Neural progenitor cell (in vitro differentiated cells): ENCODE measurements at regions not wholly inside any gene's neighbourhood (a gene's known extent, or its start where the extent isn't known, plus 50 kb on each side); places are given as distances from the start of the nearest gene placed in this dataset.
"Not testable (repeated sequence)": the region's sequence is repeated elsewhere in the genome, so short reads cannot be mapped to it uniquely, and the experiment has no call there.

Source experiments
- DNase-seq: peaks from one replicate; pipeline ENCODE4 v3.0.0-alpha.2; 2016; ENCODE audit warnings: low spot score
- H2AFZ ChIP-seq: fragments of 200-600 bp; sonication (generic); replicated peaks from 2 replicates; pipeline ENCODE4 v1.6.1; 2016; ENCODE audit warnings: antibody characterized with exemption
- H3F3A ChIP-seq: fragments of 200-600 bp; sonication (generic); 2 replicates; pipeline ENCODE4 v1.6.1; 2016; ENCODE audit warnings: antibody characterized with exemption, low read depth
- H3K27ac ChIP-seq: fragments of 200-600 bp; sonication (generic); 2 replicates; pipeline ENCODE4 v1.5.1; 2016; ENCODE audit warnings: mild to moderate bottlenecking
- H3K27me3 ChIP-seq: fragments of 200-600 bp; sonication (generic); 2 replicates; pipeline ENCODE4 v1.6.1; 2016; ENCODE audit warnings: mild to moderate bottlenecking, moderate library complexity
- H3K36me3 ChIP-seq: fragments of 200-600 bp; sonication (generic); 2 replicates; pipeline ENCODE4 v1.5.1; 2016
- H3K4me1 ChIP-seq: fragments of 200-600 bp; sonication (generic); 2 replicates; pipeline ENCODE4 v1.6.1; 2016; ENCODE audit warnings: mixed run types
- H3K4me2 ChIP-seq: fragments of 200-600 bp; sonication (generic); 2 replicates; pipeline ENCODE4 v1.6.1; 2016
- H3K4me3 ChIP-seq: fragments of 200-600 bp; sonication (generic); 2 replicates; pipeline ENCODE4 v1.5.1; 2016
- H3K79me2 ChIP-seq: fragments of 200-600 bp; sonication (generic); 2 replicates; pipeline ENCODE4 v1.6.1; 2016; ENCODE audit warnings: low read depth
- H3K9ac ChIP-seq: fragments of 200-600 bp; sonication (generic); 2 replicates; pipeline ENCODE4 v1.6.1; 2016
- H3K9me3 ChIP-seq: fragments of 200-600 bp; sonication (generic); 2 replicates; pipeline ENCODE4 v1.5.1; 2016; ENCODE audit warnings: low read depth
- H4K20me1 ChIP-seq: fragments of 200-600 bp; sonication (generic); 2 replicates; pipeline ENCODE4 v1.6.1; 2016; ENCODE audit warnings: low read depth
- H3K27ac Mint-ChIP-seq: 3 replicates; pipeline ENCODE4 v1.8.0; 2021; ENCODE audit warnings: mixed read lengths
- H3K27me3 Mint-ChIP-seq: 2 replicates; pipeline ENCODE4 v1.8.0; 2022; ENCODE audit warnings: low read depth, mild to moderate bottlenecking, inconsistent platforms, moderate library complexity, mixed read lengths; ENCODE audit not compliant: insufficient read depth
- H3K36me3 Mint-ChIP-seq: 3 replicates; pipeline ENCODE4 v1.8.0; 2021; ENCODE audit warnings: mixed read lengths
- H3K4me1 Mint-ChIP-seq: 3 replicates; pipeline ENCODE4 v1.8.0; 2021; ENCODE audit warnings: mixed read lengths
- H3K4me3 Mint-ChIP-seq: 3 replicates; pipeline ENCODE4 v1.8.0; 2021; ENCODE audit warnings: mild to moderate bottlenecking, moderate library complexity, mixed read lengths
- H3K9me3 Mint-ChIP-seq: 3 replicates; pipeline ENCODE4 v1.8.0; 2020; ENCODE audit warnings: mixed read lengths
- EZH2 ChIP-seq: fragments of 200-600 bp; sonication (generic); IDR thresholded peaks from 2 replicates; pipeline ENCODE4 v1.6.1; 2017; ENCODE audit warnings: antibody characterized with exemption, mild to moderate bottlenecking, moderate library complexity
- EZH2phosphoT487 ChIP-seq: fragments of 200-600 bp; sonication (generic); IDR thresholded peaks from 2 replicates; pipeline ENCODE4 v1.6.1; 2017; ENCODE audit warnings: antibody characterized with exemption
- TF ChIP-seq, protein P1 (sequence below): fragments of 200-600 bp; sonication (generic); IDR thresholded peaks from 2 replicates; pipeline ENCODE4 v1.5.1; 2017; ENCODE audit warnings: antibody characterized with exemption, mild to moderate bottlenecking

DNA sequence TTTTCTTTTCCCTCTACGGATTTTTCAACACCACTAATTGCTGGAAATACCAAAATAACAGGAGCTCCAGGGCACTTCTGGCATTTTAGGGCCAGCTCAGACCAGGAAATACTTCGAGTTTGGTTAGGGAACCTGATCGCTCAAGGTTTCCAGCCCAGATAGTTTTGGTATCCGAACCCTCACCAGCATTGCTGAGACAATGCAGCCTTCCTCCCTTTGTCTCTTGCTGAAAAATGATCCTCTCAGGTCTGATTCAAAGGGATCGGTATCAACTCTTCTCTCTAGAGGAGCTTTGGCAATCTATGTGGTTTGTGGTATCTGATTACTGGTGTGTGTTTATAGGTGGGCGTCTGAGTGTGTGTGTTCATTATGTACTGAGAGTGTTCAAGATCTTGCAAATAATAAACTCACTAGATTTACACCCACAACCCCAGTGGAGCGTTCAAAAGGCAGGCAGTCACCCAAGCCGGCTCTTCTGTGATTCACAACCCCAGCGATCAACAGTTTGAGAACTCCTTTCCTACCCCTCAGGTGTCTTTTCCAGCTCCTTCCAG is 122.8 kb upstream of the EGFLAM start:
- no peak overlapping the region for H3K4me3 Mint-ChIP-seq
- Histone ChIP-seq H3K9ac (no peak overlapping the region), H4K20me1 (no peaks in the 10 kb centered on the region), H2AFZ (no peak overlapping the region), H3K4me2 (no peak overlapping the region), H3K27ac (no peak overlapping the region), H3K9me3 (no peaks in the 10 kb centered on the region), H3K4me1 (no peaks in the 10 kb centered on the region), H3F3A (no peaks in the 10 kb centered on the region), H3K4me3 (no peak overlapping the region), H3K36me3 (no peaks in the 10 kb centered on the region), H3K79me2 (no peaks in the 10 kb centered on the region), H3K27me3 (no peaks in the 10 kb centered on the region)
- peaks cover 5% of the 10 kb centered on the region for H3K27me3 Mint-ChIP-seq
- no peaks in the 10 kb centered on the region for H3K9me3 Mint-ChIP-seq
- no peak for TF ChIP-seq EZH2phosphoT487
- no peak for TF ChIP-seq EZH2
- TF ChIP-seq, protein P1, sequence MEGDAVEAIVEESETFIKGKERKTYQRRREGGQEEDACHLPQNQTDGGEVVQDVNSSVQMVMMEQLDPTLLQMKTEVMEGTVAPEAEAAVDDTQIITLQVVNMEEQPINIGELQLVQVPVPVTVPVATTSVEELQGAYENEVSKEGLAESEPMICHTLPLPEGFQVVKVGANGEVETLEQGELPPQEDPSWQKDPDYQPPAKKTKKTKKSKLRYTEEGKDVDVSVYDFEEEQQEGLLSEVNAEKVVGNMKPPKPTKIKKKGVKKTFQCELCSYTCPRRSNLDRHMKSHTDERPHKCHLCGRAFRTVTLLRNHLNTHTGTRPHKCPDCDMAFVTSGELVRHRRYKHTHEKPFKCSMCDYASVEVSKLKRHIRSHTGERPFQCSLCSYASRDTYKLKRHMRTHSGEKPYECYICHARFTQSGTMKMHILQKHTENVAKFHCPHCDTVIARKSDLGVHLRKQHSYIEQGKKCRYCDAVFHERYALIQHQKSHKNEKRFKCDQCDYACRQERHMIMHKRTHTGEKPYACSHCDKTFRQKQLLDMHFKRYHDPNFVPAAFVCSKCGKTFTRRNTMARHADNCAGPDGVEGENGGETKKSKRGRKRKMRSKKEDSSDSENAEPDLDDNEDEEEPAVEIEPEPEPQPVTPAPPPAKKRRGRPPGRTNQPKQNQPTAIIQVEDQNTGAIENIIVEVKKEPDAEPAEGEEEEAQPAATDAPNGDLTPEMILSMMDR = no peak
- H3K4me1 Mint-ChIP-seq = no peaks in the 10 kb centered on the region
- no peak for DNase-seq
- H3K27ac Mint-ChIP-seq = no peak overlapping the region
- H3K36me3 Mint-ChIP-seq = no peaks in the 10 kb centered on the region

DNA sequence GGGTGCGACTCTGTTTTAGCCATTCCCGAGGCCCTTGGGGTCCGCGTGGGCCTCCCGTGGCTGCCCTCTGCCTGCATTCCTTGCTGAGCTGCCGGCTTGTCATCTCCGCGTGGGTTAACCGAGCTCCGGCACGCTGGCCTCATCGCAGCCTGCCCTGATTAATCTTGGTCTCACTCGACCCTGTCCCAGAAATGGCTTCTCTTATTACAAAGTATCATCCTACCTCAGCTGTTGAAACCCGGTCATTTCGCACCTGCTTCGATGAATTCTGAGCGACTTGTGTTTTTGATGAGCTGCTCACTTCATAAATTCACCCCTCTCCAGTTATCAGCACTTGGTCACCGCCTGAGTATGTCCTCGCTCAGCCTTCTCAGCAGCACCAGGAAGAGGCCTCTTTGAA is 123.5 kb upstream of the EGFLAM start:
- no peaks in the 10 kb centered on the region for H3K4me1 Mint-ChIP-seq
- no peak overlapping the region for H2AFZ ChIP-seq
- no peaks in the 10 kb centered on the region for H3K36me3 ChIP-seq
- no peak for DNase-seq
- no peaks in the 10 kb centered on the region for H4K20me1 ChIP-seq
- no peak overlapping the region for H3K4me3 ChIP-seq
- TF ChIP-seq, protein P1 = no peak
- TF ChIP-seq EZH2 = no peak
- TF ChIP-seq EZH2phosphoT487 = no peak
- H3K36me3 Mint-ChIP-seq = no peaks in the 10 kb centered on the region
- peaks cover 5% of the 10 kb centered on the region for H3K27me3 Mint-ChIP-seq
- H3K9me3 Mint-ChIP-seq = no peaks in the 10 kb centered on the region
- no peak overlapping the region for H3K27ac Mint-ChIP-seq
- H3K4me1 ChIP-seq = no peaks in the 10 kb centered on the region
- H3K79me2 ChIP-seq = no peaks in the 10 kb centered on the region
- no peak overlapping the region for H3K4me2 ChIP-seq
- no peaks in the 10 kb centered on the region for H3F3A ChIP-seq
- no peaks in the 10 kb centered on the region for H3K9me3 ChIP-seq
- H3K27ac ChIP-seq = no peak overlapping the region
- no peaks in the 10 kb centered on the region for H3K27me3 ChIP-seq
- no peak overlapping the region for H3K4me3 Mint-ChIP-seq
- H3K9ac ChIP-seq = no peak overlapping the region

DNA sequence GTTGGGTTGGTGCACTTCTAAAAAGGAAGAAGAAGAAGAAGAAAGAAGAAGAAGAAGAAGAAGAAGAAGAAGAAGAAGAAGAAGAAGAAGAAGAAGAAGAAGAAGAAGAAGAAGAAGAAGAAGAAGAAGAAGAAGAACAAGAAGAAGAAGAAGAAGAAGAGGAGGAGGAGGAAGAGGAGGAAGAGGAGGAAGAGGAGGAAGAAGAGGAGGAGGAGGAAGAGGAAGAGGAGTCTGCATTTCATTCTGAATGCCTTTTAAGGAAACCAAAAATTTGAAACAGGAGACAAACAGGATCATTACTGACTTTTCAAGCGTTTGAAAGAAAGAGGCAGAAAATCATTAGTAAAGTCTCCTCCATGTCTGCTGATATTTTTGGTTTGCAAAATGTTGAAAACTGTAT is 124.1 kb upstream of the EGFLAM start:
- H3K4me1 Mint-ChIP-seq, H3K4me3 Mint-ChIP-seq, H3K4me2 ChIP-seq, H3K27ac ChIP-seq, H3K27ac Mint-ChIP-seq, H3K4me3 ChIP-seq, H3K36me3 Mint-ChIP-seq, H3K79me2 ChIP-seq, H3K36me3 ChIP-seq, DNase-seq, H3K9me3 Mint-ChIP-seq, H3F3A ChIP-seq, H3K9me3 ChIP-seq, H3K27me3 ChIP-seq, H3K27me3 Mint-ChIP-seq, H4K20me1 ChIP-seq, H3K4me1 ChIP-seq, H2AFZ ChIP-seq, H3K9ac ChIP-seq: not testable (repeated sequence)

DNA sequence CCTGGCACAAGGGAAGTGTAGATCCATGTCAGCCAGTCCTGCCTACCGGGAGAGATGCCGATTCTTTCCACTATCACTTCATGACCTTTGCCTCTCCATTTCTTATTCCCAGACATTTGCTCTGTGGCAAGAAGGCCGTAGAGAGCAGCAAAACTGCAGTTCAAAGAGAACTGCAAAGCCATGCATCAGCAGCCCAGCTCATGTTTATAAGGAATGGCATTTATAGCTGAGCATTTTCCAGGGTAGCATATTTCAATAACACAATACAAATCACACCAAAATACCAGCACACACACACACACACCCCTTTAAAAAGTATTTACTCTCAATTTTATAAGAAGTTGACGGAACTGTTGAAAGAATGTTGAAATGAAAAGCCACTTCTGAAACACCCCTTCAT is 126.7 kb upstream of the EGFLAM start:
- Histone ChIP-seq H3K4me3 (no peak overlapping the region), H3K27me3 (no peaks in the 10 kb centered on the region), H2AFZ (no peak overlapping the region), H3K36me3 (no peaks in the 10 kb centered on the region), H3F3A (no peaks in the 10 kb centered on the region), H3K4me2 (no peak overlapping the region), H3K9me3 (no peaks in the 10 kb centered on the region), H3K27ac (no peak overlapping the region), H4K20me1 (no peaks in the 10 kb centered on the region), H3K4me1 (no peaks in the 10 kb centered on the region), H3K9ac (no peak overlapping the region), H3K79me2 (no peaks in the 10 kb centered on the region)
- TF ChIP-seq EZH2 (no peak), EZH2phosphoT487 (no peak)
- TF ChIP-seq, protein P1 = no peak
- H3K36me3 Mint-ChIP-seq = no peaks in the 10 kb centered on the region
- no peak overlapping the region for H3K4me3 Mint-ChIP-seq
- no peak for DNase-seq
- no peaks in the 10 kb centered on the region for H3K9me3 Mint-ChIP-seq
- no peak overlapping the region for H3K27ac Mint-ChIP-seq
- H3K4me1 Mint-ChIP-seq = no peaks in the 10 kb centered on the region
- H3K27me3 Mint-ChIP-seq = peaks cover 10% of the 10 kb centered on the region
